ENCODE measurements at regions not wholly inside any gene's neighbourhood (a gene's known extent, or its start where the extent isn't known, plus 50 kb on each side); places are given as distances from the start of the nearest gene placed in this dataset.

DNA sequence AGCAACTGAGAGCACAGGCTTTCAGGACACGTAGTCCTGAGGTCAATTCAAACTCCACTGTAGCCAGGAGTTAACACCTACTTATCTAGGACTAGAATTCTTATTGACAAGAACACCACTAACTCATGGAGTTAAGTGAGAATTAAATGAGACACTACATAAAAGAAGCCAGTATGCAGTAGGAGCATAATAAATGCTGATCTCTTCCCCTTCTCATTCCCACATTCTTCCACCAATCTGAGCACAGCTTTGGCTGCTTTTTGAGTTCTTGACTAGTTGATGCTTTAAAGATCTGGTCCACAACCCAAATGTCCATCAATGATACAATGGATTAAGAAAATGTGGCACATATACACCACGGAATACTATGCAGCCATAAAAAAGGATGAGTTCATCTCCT, 55.2 kb downstream of the TTC32 start:
- DNase-seq, result no peak

DNA sequence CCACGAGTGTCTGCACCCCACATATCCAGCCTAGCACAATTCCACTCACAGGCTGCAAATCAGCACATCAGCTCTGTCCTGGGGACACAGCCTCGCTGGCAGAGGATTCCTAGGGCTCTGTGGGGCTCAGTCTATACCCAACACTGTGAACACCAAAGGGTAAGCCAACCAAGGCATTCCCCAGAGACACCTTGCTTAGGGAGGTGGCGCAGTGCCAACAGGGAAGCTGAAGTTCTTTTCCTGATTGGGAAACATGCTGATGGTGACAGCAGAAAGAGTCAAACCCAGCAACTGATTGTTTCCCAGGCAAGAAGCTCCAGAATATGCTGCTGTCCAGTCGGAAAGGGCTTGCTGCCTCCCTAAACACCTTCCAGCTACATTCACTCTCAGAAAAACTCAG, 55.8 kb downstream of the TTC32 start:
- DNase-seq, result no peak

DNA sequence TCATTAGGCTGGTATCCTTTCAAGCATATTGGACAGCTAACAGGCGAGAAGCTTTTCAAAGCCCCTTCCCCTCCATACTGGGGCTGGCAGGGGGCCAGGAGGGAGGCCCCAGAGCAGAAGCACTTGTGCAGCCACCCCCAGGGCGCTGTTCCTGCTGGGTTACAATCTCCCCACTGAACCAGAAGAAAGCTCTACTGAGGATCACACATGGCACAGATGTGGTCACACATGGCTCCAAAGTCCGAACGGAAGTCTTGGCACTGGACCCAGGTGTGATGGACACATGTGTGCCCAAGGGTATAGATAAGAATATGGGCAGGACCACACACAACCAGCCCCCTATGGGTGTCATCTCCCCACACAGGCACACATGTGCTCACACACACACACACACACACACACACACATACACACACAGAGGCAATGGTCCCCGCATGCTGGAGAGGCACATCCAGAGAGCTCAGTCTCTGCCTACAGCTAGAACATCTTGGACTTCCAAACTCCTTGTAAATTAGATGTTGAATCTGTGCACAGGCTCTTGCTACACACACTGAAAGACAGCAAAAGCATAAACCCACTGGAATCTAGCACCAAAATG, 56.4 kb downstream of the TTC32 start:
- DNase-seq, result no peak

DNA sequence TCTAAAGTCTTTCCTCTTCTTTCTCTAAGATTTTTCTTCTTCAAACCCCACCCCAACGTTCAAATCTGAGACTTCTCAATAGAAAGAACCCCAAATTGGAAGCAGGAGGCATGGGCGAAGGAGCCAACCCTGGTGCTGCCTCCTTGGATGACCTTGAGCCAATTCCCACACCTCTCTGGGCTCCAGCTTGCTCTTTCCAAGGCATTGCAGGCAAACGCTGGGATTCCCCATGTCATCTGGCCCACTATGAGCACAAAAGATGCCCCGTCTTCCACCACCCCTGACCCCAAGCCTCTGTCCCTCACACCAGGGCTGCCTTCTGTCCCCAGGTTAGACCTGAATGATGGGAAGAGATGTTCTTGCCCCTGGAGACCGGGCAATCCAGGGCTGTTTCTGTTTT, 57.0 kb downstream of the TTC32 start:
- no peak for DNase-seq

DNA sequence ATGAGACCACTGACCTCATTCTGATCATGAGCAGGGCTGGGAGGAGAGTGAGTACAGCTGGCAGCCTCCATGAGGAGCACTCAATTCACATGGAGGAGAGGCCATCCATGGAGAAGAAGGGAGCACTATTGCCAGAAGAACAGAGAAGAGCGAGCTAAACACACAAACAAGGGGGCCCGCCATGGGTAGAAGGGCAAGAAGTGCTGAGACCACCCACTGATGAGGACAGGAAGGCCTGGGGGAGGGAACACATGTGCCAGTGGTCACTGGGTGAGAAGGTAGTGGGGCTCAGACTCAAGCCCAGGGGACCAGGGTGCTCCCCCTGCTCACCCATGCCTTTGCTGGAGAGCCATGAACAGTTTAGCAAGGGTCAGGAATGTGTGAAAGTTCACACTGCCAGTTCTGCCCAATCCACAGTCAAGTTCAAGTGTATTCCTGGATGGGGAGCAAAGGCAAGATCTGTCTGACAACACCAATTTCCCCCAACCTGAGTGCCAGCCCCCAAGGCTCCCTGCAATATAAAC, 57.7 kb downstream of the TTC32 start:
- DNase-seq, result no peak

DNA sequence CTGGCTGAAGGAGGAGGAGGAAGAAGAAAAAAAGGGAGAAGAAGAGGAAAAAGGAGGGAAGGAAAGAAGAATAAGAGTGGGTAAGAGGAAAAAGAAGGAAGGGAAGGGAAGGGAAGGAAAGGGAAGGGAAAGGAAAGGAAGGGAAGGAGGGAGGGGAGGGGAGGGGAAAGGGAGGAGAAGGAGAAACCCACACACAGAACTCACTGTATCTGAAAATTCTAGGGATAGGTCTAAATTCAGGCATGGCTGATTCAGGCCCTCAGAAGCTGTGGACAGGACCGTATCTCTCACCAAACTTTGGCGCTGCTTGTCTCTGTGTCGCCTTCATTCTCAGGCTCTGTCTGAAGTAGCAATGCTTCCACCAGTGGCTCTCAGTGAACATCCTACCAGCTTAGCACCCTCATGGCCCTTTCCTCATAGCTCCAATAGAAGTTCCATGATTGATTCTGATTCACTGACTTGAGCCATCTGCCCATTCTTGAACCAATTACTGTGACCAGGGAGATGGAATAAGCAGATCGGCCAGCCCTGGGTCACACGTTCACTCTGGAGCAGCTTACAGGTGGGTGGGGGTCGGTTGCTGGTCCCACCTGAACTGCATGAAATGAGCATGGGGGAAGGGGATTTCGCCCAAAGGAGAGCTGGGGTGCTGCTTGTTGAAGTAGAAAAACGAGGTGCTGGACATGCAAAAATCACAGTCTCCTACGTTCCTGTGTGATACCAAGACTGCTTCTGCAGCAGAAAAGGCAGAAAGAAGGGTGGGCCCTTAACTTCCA, 59.7 kb downstream of the TTC32 start:
- DNase-seq, result no peak

DNA sequence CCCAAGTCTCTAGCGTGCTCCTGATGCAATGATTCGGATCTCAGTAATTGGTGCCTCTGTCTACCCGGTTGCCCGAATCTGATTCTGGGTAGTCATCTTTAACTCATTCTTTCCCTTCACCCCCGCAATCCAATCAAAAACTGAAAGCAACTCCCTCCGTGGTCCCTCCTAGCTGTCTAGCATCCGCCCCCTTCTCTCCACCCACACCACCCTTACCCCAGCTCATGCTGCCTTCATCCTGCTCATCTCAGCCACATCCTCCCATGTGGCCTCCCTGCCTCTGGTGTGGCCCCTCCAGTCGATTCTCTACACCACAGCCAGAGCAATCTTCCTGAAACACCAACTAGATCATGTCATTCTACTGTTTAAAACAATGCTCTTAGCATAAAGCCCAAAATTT, 62.3 kb downstream of the TTC32 start:
- DNase-seq, result no peak

DNA sequence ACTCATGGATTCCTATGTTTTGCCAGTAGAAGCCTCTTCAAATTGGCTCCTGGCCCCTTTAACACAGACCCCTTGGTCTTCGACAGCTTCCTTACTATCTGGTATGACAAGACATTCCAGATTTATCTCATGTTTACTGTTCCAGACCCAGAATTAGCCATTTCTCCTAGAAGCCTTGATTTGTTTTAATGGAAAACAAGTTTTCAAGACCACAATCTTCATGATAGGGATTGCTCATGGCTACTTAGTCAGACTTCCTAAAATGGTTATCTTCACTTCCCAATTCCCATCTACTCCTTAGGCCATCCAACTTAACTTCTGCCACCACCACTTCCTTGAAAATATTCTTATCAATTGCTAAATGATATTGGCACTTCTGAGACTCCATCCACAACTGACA, 63.2 kb downstream of the TTC32 start:
- DNase-seq, result no peak

DNA sequence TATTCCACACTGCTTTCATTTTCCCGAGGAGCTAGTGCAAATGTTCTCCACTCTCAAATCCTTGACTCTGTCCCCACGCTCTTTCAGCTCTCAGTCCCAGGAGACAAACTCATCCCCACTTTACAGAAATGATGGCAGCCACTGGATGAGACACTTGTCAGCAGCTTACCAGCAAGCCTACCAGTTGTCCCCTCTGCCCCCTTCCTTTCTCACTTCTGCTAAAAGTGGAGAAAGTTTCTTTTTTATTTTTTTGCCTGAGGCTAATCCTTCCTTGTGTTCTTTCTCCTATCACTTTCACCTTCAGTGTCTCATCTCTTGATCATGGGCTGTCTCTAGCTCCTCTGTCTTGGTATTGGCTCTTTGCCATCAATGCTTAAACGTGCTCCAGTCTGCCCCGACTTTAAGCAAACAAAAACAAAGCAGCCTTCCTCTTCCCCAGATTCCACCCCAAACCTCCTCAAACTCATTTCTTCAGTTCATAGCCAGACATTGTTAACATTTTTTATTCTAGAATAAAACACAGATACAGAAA, 64.5 kb downstream of the TTC32 start:
- no peak for DNase-seq

DNA sequence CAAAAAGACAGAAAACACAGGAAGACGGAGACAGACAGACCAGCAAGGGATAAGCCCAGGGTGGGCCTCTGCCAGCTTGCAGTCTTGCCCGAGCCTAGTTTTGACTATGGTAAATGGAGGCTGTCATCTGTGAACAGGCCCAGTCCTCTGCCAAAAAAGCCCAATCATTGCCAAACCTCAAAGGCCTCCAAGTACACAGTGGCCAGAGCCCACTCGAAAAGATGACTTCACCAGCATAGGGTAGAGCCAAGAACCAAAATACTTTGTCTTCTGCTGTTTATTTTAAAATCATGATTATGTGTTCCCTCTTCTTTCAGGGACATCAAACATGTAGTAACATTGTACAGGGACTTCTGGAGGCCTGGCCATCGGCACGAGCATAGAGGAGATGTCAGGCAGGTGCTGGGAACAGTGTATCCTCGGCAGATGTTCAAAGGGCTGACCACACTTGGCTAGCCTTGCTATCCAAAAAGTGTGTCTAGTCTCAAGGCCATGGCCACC, 66.0 kb downstream of the TTC32 start:
- no peak for DNase-seq

DNA sequence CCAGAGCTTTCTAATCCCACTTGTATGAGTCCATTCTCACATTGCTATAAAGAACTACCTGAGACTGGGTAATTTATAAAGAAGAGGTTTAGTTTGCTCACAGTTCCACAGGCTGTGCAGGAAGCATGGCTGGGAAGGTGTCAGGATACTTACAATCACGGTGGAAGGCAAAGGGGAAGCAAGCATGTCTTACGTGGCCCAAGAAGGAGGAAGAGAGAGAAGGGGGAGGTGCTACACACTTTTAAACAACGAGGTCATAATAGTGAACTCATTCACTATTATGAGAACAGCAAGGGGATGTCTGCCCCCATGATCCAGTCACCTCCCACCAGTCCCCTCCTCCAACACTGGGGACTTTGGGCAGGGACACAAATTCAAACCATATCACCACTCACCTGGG, 67.8 kb downstream of the TTC32 start:
- no peak for DNase-seq

DNA sequence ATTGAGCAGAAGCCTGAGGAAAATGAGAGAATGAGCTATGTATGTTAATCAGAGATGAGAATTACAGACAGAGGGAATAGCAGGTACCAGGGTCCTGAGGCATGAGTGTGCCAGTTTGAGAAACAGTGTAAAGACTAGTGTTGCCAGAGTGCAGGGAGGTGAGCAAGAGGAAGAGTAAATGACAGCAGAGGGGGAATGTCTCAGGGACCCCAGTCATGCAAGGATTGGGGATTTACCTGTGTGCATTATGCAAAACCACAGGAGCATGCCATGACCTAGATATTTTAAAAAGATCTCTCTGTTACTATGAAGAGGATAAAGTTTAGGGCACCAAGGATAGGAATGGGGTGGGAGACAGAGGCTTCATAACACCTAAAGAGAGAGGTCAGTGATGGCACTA, 72.1 kb downstream of the TTC32 start:
- no peak for DNase-seq

DNA sequence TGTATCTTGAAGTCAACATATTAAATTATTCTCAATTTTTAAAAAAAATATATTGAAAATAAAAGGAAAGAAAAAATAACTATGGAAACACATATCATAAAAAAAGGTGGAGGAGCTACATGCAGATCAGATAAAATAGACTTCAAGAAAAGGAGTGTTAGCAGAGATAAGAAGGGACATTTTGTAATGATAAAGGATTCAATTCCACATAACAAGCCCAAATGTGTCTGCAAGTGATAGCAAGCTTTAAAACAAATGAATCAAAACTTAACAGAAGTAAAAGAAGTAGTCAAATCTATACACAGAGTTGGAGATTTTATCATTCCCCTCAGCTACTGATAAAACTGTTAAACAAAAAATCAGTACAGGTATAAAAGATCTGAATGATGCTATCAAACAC, 74.9 kb downstream of the TTC32 start:
- no peak for DNase-seq

DNA sequence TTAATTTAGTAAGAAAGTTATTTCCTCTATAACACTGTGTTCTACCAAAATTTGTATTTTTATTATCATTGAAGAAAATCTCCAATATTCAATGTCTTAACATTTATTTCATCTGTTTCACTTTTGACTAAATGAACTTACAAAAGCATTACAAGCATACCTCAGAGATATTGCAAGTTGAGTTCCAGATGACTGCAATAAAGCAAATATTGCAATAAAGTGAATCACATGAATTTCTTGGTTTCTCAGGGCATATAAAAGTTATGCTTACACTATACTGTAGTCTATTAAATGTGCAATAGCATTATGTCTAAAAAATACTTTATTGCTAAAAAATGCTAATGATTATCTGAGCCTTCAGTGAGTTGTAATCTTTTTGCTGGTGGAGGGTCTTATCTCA, 78.3 kb downstream of the TTC32 start:
- no peak for DNase-seq

DNA sequence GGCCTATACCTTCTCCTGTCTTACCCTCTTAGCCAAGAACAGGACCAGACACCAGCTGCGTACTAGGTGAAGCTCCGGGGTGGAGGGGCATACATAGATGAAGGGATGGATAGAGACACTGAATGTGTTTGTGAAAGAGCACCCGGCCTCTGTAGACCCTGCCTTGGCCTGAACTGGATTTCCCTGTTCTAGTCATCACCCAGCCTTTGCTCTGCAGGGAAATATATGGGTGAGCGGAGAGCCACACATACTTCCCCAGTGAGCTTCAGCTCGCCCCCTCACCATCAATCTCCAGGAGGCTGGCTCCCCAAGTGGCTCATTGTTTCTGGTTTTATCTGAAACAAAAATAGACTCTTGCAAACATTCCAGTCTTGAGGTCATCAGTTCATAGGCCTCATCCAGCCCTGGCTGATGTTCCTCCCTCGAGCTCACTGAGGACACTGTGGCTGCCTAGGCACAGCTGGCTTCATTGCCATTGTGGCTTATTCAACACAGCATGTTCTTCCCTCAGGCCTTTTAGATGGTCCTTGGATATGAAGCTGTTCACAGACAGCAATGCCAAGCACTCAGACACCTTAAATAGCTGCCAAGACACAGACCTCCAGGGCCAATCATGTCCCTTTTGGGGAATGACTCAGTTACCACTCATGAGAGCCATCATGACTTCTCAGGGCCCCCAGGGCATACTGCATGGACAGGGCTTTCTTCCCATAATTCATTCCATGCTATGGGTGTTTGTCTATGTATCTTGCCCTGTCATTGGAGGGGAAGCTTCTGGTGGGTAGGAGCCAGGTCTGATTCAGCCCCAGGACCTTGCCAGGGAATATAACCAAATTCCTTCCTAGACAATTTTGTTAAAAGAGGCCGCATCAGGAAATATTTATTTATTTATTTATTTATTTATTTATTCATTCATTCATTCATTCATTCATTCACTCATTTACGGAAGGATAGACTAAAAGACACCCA, 82.4 kb downstream of the TTC32 start:
- no peak for DNase-seq

DNA sequence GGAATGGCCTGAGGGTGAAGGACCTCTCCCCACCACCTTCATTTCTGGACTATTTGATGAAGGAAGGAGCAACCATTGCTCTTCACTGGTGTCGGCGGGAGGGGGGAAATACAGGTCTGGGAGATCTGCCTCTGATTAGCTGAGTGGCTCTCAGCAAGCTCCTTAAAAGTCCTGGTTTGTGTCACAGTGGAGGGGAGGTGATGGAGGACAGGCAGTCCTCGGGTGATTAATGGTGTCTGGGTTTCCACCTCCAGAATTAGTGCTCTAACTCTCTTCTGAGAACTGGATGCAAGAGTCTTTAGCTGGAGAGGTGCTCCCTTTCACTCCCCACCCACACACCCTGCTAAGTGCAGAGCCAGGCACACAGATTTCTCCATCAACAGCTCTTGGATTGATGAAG, 83.2 kb downstream of the TTC32 start:
- DNase-seq, result no peak

DNA sequence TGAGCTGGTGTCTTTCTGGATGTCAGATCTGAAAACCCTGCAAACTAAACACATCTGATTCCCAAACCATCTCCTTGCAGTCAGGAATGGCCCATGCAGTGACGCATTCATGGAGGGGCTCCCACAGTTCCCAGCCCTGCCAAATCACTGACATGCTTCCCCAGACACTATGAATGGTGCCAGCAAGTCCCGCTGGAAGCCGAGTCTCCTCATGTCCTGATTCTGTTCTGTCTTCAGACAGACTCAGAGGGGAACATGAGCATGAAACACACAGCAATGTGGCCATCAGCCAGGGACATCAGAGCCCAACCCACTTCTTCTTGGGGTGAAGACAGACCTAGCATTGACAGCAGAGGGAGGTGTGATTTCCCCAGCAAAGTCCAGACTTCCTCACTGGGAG, 83.7 kb downstream of the TTC32 start:
- DNase-seq, result no peak

DNA sequence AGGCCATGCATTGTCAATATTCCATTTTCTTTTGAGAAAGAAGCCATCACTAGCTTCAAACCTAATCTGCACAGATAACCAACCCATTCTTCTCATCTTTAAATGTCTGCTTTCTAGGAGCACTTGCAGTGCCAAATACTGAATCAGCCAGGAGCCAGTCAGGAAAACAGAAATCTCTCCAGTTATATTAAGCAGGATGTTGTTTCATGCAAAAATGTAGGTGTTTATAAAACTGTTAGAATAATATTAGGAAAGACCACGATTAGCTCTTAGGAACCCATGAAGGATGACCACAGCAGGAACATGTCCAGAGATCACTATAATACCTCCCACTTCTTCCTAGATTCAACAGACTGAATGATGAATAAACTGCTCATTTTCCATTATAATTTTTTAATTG, 86.0 kb downstream of the TTC32 start:
- DNase-seq, result no peak

DNA sequence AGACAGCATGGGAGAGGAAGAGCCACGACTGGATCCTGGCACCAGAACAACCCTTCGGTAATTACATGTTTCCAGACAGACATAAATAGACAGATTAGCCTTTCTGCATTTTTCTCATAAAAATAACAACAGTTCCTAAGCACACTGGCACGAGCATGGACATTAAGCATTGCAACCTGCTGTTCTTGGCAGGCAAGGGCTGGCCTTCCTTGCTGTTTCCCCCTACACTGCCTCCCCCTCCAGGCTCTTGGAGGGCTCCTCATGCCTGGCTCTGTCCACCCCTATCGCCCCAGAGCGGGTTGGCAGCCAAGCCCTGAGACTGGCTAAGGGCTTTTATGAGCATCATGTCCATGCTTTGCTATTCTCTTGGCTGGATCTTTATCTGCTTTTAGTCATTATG, 89.6 kb downstream of the TTC32 start:
- peak; percentile 41 to 82 for DNase-seq

DNA sequence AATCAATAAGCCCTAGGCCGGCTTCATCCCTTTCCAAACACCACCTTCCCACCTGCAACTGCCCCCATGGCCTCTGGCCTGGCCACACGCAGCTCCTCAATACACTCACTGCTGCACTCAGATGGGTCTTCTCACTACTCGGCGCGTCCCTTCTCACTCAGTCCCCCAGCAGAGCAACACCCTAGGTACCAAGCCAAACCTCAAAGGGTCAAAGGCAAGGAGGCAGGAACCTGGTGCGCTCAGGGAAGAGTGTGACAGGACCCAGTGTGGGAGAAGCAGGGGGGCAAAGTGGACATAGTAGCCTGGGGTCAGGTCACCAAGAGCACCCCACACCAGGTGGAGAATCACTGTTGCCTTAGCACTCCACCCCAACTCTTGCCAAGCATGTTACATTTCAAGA, 90.6 kb downstream of the TTC32 start:
- DNase-seq, result no peak

DNA sequence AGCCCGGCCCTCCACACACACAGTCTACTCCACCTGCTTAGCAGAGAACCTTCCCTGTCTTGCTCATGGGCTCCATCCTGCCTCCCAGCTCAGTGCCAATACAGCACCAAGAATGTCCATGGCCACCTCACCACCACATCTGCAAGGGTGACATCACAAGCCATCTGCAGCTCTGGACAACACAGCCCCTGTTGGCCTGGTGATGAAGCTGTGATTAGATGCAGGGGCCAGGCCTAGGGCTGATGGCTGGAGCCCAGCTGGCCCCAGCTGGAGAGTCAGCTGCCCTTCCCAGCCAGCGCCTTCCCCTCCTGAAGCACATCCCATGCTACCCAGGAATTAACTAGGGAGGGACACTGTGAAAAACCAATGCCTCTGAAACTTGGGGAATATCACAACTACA, 91.1 kb downstream of the TTC32 start:
- no peak for DNase-seq

DNA sequence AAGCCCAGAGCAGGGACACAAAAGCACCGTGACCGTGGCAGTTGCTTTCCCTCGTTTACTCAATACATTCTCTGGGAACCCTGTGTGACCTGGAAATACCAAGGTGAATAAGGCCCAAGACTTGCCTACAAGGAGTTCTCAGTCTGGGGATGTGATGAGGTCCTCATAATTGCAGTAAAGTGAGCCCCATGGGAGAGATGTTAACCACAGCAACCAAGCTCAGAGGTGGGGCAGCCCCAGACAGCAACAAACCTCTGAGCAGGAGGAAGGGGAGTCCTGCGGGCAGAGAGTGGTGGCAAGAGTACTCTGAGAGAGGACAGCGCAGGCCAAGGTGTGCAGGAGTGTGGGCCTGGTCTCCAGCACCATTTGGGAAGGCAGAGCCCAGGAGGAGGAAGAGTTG, 91.6 kb downstream of the TTC32 start:
- DNase-seq, result no peak

DNA sequence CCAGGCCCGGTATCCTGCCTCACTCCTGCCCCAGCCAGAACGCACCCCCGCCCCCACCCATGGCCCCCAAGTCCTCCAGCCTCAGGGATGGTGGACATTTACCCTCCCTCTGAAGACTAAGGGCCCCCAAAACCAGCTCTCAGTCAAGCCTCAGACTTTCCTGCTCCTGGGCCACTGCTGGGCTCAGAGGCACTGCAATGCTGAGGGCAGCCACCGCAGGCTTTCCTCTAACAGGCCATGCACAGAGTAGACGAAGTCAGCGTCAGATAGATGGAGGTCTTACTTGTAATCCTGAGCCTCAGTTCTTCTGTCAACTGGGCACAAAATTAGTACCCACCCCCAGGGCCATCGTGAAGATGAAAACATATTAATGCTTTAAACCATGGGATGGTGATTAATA, 92.6 kb downstream of the TTC32 start:
- DNase-seq, result no peak

All from cerebellar nuclear complex (tissue), 1 donor.